Glutamatergic neuron (in vitro differentiated cells): ENCODE measurements at regions not wholly inside any gene's neighbourhood (a gene's known extent, or its start where the extent isn't known, plus 50 kb on each side); places are given as distances from the start of the nearest gene placed in this dataset.

Experiments
- DNase-seq: peaks from one replicate; pipeline ENCODE4 v3.0.0; 2022
- H3K27ac Mint-ChIP-seq: one replicate; pipeline ENCODE4 v1.8.0; 2020; ENCODE audit warnings: mild to moderate bottlenecking, mixed read lengths, inconsistent platforms; ENCODE audit not compliant: unreplicated experiment
- H3K27me3 Mint-ChIP-seq: one replicate; pipeline ENCODE4 v1.8.0; 2020; ENCODE audit warnings: mild to moderate bottlenecking, moderate library complexity, mixed read lengths, inconsistent platforms; ENCODE audit not compliant: unreplicated experiment
- H3K36me3 Mint-ChIP-seq: one replicate; pipeline ENCODE4 v1.8.0; 2020; ENCODE audit warnings: mild to moderate bottlenecking, mixed read lengths, inconsistent platforms; ENCODE audit not compliant: unreplicated experiment
- H3K4me1 Mint-ChIP-seq: one replicate; pipeline ENCODE4 v1.8.0; 2020; ENCODE audit warnings: mild to moderate bottlenecking, low read depth, mixed read lengths, inconsistent platforms; ENCODE audit not compliant: unreplicated experiment
- H3K4me3 Mint-ChIP-seq: one replicate; pipeline ENCODE4 v1.8.0; 2020; ENCODE audit warnings: mild to moderate bottlenecking, mixed read lengths, inconsistent platforms; ENCODE audit not compliant: unreplicated experiment
- H3K9me3 Mint-ChIP-seq: one replicate; pipeline ENCODE4 v1.8.0; 2020; ENCODE audit warnings: mild to moderate bottlenecking, moderate library complexity, mixed read lengths, inconsistent platforms; ENCODE audit not compliant: unreplicated experiment
- TF ChIP-seq, protein P1 (sequence below): fragments of 200-600 bp; sonication (generic); IDR thresholded peaks from one replicate; pipeline ENCODE4 v1.5.0; 2021; ENCODE audit not compliant: partially characterized antibody, unreplicated experiment

DNA sequence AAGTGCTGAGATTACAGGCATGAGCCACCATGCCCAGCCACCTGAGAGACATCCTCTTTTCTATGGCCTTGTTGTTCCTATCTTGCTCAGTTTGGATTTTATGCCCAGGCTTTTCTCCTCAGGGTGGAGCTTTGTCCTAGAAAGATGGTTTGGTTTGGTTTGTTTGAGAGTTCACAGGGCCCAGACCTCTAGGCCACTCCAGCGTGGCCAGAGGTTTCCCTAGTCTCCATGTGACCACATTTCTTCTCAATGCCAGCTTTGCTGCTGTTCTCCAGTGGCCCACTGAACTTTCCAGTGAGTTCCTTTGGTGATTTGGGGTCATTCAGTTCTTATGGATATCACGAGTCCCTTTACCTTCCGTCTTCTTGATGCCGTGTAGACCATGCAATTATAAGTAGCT lies 92.6 kb upstream of the SERBP1 start:
- Mint-ChIP-seq H3K9me3 (peaks cover 3% of the 10 kb centered on the region), H3K4me3 (no peak overlapping the region), H3K27me3 (peaks cover 1% of the 10 kb centered on the region), H3K36me3 (no peaks in the 10 kb centered on the region), H3K4me1 (no peaks in the 10 kb centered on the region), H3K27ac (no peak overlapping the region)
- TF ChIP-seq, protein P1, sequence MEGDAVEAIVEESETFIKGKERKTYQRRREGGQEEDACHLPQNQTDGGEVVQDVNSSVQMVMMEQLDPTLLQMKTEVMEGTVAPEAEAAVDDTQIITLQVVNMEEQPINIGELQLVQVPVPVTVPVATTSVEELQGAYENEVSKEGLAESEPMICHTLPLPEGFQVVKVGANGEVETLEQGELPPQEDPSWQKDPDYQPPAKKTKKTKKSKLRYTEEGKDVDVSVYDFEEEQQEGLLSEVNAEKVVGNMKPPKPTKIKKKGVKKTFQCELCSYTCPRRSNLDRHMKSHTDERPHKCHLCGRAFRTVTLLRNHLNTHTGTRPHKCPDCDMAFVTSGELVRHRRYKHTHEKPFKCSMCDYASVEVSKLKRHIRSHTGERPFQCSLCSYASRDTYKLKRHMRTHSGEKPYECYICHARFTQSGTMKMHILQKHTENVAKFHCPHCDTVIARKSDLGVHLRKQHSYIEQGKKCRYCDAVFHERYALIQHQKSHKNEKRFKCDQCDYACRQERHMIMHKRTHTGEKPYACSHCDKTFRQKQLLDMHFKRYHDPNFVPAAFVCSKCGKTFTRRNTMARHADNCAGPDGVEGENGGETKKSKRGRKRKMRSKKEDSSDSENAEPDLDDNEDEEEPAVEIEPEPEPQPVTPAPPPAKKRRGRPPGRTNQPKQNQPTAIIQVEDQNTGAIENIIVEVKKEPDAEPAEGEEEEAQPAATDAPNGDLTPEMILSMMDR: no peak
- no peak for DNase-seq

- Mint-ChIP-seq H3K27ac (no peak overlapping the region), H3K27me3 (peaks cover 1% of the 10 kb centered on the region)
- DNase-seq: no peak
Measured at GRCh38 chr1:67524143-67525052, 94.2 kb upstream of the SERBP1 start.

GRCh38 chr1:67525053-67525760 lies 95.0 kb upstream of the SERBP1 start:
- no peak overlapping the region for H3K27ac Mint-ChIP-seq
- H3K9me3 Mint-ChIP-seq: peaks cover 3% of the 10 kb centered on the region
- peaks cover 1% of the 10 kb centered on the region for H3K27me3 Mint-ChIP-seq
- H3K4me3 Mint-ChIP-seq: no peak overlapping the region
- DNase-seq: no peak
- no peaks in the 10 kb centered on the region for H3K36me3 Mint-ChIP-seq
- no peaks in the 10 kb centered on the region for H3K4me1 Mint-ChIP-seq
- TF ChIP-seq, protein P1: no peak

More at GRCh38 chr1:67524143-67525052, 94.2 kb upstream of the SERBP1 start:
- TF ChIP-seq, protein P1: peak; percentile 19
- H3K4me1 Mint-ChIP-seq: no peaks in the 10 kb centered on the region
- H3K36me3 Mint-ChIP-seq: no peaks in the 10 kb centered on the region
- H3K4me3 Mint-ChIP-seq: no peak overlapping the region
- peaks cover 3% of the 10 kb centered on the region for H3K9me3 Mint-ChIP-seq

- TF ChIP-seq, protein P1: no peak
- Mint-ChIP-seq H3K4me1 (no peaks in the 10 kb centered on the region), H3K36me3 (no peaks in the 10 kb centered on the region), H3K4me3 (no peak overlapping the region), H3K27ac (no peak overlapping the region), H3K9me3 (peaks cover 3% of the 10 kb centered on the region), H3K27me3 (no peaks in the 10 kb centered on the region)
- DNase-seq: no peak
Measured at GRCh38 chr1:67528141-67528540, 97.9 kb upstream of the SERBP1 start.

- Mint-ChIP-seq H3K4me3 (no peak overlapping the region), H3K4me1 (peaks cover 7% of the 10 kb centered on the region), H3K27ac (no peak overlapping the region), H3K27me3 (no peaks in the 10 kb centered on the region), H3K36me3 (no peaks in the 10 kb centered on the region), H3K9me3 (peaks cover 3% of the 10 kb centered on the region)
- TF ChIP-seq, protein P1: no peak
- no peak for DNase-seq
Measured at GRCh38 chr1:67530071-67530470, 99.9 kb upstream of the SERBP1 start.
